22Rv1 (cell line): ENCODE measurements at regions not wholly inside any gene's neighbourhood (a gene's known extent, or its start where the extent isn't known, plus 50 kb on each side); places are given as distances from the start of the nearest gene placed in this dataset.

ENCODE experiments used
- CTCF ChIP-seq: fragments of 450-650 bp; IDR thresholded peaks from 2 replicates; pipeline ENCODE4 v1.5.1; 2017; ENCODE audit warnings: mild to moderate bottlenecking
- ZFX ChIP-seq: fragments of 450-650 bp; IDR thresholded peaks from 2 replicates; pipeline ENCODE4 v1.6.1; 2017; ENCODE audit warnings: antibody characterized with exemption, borderline replicate concordance

GRCh38 chr5:74016373-74016772 is 390.4 kb downstream of the ARHGEF28 start:
- peak; percentile 52 for TF ChIP-seq CTCF
- no peak for TF ChIP-seq ZFX
